HT-29 (cell line): ENCODE measurements at regions not wholly inside any gene's neighbourhood (a gene's known extent, or its start where the extent isn't known, plus 50 kb on each side); places are given as distances from the start of the nearest gene placed in this dataset.
"Not testable (repeated sequence)": the region's sequence is repeated elsewhere in the genome, so short reads cannot be mapped to it uniquely, and the experiment has no call there.

Source experiments
- DNase-seq: peaks from one replicate; pipeline ENCODE4 v3.0.0-alpha.2; 2015; ENCODE audit warnings: low spot score

DNA sequence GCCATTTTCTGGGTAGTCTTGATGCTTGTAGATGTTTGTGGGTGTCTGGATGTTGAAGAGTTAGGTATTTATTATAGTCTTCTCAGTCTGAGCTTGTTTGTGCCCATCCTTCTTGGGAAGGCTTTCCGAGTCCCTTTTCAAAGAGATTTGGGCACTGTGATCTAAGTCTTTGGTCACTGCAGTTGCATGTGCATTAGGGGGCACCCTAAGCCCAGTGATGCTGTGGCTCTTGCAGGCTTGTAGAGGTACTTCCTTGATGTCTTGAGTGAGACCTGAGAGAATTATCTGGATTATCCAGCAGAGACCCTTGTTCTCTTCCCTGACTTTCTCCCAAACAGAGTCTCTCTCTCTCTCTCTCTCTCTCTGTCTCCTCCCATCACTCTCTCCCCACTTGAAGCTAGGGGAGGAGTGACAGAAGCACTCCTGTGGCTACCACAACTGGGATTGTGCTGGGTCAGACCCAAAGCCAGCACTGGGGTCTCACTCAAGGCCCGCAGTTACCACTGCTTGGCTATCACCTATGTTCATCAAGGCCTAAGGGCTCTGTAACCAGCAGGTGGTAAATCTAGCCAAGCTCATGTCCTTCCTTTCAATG, 68.5 kb downstream of the TMCO5A start:
- DNase-seq: peak; percentile 81

DNA sequence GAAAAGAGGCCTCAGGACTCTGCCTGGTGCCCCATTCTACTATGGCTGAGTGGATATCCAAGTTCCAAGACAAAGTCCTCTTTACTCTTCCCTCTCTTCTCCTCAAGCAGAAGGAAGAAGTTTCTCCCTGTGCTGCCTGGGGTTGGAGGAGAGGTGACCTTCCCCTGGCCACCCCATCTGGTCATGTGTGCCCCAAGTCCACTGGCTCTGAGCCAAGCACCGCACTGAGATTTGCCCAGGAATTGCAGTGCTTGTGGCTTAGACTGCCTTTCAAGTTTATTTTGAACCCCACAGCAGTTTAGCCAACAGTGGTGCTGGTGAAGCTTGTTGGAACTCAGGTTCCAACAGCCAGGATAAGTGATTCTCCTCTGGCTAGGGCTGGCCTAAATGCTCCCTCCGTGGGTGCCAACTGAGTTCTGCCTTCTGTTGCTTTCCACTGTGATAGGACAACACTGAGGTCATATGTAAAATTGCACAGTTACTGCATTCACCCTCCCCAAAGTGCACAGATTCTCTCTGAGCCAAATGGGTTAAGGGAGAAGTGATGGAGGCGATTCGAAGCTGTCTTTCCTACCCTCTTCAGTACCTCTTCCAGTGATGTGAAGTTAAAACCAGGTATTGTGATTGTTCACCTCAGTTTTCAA, 69.9 kb downstream of the TMCO5A start:
- DNase-seq: no peak

DNA sequence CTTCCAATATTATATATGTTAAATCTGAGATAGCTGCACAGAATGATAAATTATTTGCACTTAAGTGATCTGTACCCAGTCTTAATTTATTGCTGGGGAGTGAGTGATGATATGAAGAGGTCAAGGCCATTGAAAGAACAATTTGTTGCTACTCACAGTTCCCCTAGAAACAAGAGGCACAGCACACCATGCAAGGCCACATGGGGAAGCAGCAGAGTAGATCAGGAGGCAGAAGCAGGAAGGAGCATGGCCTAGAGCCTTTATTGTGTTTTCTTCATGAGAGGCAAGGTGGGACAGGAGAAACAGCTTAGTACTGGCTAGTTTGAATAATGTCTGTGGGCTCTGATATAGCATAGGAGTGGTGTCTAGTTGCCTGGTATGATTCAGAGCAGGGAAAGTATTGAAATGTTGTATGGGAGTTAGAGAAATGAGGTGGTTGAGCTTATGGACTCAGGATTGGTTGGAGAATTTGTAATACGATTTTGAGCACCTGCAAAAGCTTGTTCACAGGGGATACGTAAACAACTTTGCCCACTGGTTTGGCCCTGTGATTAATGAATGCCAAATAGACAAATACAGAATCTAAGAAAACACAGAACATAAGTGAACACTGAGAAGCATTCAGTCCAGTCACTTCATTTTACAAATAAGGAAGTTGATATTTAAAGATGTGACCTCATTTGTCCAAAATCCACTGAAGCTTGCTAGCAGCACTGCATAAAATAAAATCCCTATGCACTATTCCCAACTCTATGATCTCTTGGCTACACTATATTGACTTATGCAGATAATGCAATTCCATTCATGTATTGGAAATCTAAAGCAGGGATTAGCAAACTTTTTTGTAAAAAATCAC, 71.7 kb downstream of the TMCO5A start:
- no peak for DNase-seq

DNA sequence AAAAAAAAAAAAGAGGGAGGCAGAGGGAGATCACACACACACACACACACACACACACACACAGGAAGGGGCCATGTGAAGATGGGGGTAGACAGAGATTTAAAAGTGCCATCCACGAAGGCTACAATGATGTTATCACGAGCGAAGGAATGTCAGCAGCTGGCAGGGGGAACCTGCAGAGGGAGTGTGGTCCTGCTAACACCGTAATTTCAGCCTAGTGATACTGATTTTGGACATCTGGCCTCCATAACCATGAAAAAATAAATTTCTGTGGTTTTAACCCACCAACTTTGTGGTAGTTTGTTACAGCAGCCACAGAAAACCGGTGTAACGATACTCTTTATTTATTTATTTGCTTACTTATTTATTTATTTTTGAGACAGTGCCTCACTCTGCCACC, 76.0 kb downstream of the TMCO5A start:
- DNase-seq: no peak

DNA sequence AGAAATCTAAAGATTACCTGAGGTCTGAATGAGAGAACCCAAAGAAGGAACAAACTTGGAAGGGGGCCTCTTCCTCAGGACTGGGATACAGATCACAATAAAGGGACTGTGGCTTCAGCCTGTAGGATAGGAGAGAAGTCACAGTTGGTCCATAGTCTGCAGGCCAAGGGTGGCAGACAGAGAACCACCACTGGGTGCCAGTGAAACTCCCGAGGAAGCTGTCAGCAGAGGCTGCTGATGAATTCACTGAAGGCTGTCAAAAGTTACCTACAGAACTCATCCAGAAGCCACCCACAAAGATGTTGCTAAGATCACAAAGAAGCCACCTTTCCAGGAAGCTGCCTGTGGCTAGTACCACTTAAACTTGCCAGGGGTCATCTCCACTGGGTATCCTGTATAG, 78.5 kb downstream of the TMCO5A start:
- peak; percentile 60 for DNase-seq

DNA sequence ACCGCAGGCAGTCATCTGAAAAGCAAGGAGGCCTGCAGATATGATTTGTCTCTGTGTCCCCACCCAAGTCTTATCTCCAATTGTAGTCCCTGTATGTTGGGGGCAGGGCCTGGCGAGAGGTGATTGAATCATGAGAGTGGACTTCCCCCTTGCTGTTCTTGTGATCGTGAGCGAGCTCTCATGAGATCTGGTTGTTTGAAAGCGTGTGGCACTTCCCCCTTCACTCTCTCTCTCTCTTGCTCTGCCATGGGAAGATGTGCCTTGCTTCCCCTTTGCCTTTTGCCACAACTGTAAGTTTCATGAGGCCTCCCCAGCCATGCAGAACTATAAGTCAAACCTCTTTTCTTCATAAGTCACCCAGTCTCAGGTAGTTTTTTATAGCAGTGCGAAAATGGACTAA, 83.3 kb downstream of the TMCO5A start:
- no peak for DNase-seq

DNA sequence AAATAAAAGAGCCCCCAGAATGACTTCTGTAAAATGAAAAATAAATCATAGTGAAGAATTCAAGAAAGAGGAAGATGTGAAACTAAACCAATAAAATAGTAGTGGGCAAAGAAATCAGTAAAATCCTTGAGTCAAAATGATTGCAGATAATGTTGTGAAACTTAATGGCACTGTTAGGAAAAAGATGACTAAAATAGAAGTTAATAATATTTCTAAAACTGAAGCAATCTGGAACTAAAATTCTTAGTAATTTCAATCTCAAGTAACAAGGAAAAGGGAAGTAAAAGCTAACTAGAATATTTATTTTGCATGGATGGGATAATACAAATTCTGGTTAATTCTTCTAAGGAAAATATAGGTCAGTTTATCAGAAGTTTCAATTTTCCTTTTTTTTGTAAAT, 84.6 kb downstream of the TMCO5A start:
- DNase-seq: no peak

DNA sequence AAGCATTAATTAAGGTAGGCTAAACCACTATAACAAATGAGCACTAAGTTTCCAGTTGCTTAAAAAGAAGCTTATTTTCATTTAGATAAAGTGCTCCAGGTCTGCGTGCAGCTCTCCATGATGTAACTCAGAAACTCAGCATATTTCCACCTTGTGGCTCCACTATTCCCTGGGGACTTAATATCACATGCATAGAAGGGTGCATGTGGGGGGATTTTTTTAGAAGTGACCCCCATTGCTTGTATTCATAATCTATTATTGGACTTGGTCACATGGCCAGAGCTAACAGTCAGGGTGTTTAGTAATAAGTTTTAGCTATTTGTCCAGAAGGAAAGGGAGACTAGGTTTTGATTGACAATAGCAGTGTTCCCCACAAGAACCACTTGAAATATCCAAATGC, 86.8 kb downstream of the TMCO5A start:
- no peak for DNase-seq

DNA sequence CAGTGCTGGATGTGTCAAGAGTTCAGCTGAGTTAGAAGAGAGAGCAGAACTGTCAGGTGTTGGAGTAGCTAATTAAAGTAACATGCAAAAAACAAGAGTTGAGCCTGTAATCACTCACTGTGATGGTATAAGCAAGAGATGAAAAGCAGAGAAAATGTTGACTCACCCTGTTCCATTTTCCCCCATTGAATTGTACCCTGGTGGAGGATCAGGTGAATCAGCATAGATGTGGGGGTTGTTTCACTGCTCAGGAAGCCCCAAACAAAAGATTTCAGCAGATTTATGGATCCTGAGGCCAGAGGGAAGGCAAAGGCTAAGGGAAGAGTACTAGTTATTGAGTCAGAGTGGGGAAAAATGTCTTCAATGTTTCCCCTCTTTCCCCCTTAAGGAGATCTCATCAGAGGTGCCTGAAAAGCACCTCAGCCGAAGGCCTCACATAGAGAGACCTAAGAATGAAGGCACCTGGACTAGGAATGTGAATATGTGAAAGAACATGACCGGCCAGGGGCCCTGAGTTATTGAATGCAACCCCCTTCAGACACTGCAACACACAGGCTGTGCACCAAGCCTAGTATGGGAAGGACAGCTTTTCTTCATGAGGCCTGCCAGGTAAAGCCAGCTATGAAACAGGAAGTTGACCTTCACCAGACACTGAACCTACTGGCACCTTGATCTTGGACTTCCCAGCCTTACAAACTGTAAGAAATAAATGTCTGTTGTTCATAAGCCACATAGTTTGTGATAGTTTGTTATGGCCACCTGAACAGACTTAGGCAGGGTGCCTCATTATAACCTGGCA, 90.1 kb downstream of the TMCO5A start:
- no peak for DNase-seq

DNA sequence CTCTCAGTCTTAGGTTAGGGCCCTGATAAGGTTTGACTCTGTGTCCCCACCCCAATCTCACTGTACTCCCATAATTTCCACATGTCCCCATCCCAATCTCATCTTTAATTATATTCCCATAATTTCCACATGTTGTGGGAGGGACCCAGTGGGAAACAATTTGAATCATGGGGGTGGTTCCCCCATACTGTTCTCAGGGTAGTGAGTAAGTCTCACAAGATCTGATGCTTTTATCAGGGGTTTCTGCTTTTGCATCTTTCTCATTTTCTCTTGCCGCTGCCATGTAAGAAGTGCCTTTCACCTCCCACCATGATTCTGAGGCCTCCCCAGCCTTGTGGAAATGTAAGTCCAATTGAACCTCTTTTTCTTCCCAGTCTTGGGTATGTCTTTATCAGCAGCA, 91.2 kb downstream of the TMCO5A start:
- DNase-seq: not testable (repeated sequence)

DNA sequence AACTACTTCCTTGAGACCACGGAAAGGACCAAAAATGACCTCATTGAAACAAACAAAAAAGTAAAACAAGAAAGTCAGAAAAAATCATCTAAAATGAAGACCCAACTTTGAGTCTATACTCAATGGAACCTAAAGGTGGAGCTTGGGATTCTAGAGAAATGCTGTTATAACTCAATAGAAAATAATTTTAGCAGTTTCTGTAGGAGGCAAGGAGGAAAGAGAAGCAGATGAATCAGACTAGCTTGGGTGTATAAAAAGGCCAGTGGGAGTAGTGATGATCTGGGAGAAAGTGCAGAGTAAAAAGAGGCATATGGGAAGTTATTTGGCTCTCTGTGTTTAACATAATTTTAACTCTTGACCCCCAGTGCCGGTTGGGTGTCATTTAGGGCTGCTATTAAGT, 94.4 kb downstream of the TMCO5A start:
- DNase-seq: no peak

DNA sequence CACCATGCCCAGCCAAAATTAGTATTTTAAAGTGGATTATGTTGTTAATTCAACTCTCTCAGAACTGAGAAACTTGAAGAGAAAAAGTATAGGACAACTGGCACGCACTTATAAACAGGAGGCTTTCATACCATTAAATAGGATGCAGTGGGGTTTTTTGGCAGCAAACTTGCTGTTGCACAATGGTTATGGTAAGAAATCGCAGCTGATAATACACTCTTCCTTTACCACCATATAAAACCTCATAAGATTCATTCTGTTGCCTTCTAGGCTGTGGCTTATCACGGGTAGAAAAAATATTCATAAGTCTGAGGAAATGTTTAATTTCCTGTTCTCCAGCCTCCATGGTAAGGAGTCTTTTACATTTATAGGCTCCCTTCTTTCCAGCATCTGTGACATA, 95.3 kb downstream of the TMCO5A start:
- no peak for DNase-seq

DNA sequence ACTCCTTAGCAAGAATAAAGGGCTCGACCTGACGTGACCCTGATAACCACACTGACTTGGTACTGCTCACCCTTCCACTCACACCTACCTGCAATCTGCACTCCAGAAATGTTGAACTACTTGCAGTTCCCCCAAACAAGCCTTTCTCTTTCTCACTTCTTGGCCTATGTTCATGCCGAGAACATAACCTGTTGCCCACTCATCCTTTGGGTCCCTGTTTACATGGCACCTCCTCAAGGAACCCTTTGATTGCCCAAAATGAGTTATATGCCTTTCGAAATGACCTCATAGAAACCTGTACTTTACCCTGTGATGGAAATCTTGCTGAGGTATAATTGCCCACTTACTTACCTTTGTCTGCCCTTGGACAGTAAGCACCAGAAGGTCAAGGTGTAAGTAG, 96.2 kb downstream of the TMCO5A start:
- DNase-seq: no peak

DNA sequence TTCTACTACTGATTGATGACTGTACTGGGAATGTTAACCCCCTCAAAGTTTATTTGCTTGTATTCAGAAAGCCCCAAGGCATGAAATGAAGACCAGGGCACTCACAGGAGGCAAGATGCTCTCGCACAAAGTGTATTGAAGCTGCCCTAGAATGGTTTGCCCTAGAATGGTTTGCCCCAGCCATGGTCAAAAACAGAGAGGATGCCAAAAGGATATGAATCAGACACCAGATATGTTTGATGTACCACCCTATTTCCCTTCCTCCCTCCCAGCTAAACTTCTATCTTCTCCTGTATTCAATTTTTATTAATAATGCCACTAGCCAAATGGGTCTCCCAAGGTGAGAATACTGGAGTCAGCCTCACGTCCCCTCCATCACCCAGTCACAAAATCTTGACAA, 101.3 kb downstream of the TMCO5A start:
- no peak for DNase-seq

DNA sequence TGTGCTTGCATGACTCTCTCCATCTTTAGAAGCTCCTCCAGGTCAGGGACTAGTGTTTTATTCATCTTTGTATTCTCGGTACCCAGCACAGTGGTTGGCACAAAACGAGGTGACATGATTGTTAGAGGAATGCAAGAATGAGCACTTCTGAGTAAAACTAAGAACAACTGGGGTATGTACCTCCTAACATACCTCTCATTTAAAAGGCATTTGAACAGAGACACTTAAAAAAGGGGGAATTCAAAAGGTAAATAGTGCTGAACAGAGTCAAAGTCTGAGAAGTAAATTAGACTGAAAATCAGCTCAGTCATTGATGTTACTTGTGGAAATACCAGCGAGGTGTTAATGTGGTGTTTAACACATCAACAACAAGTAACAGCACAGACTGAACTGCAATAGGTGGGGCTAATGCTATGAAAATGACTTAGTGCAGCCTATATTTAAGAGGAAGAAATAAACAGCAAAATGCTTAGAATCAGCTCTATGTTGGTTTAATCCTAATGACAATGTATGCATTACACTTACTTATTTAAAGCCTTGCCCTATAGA, 102.4 kb downstream of the TMCO5A start:
- no peak for DNase-seq

DNA sequence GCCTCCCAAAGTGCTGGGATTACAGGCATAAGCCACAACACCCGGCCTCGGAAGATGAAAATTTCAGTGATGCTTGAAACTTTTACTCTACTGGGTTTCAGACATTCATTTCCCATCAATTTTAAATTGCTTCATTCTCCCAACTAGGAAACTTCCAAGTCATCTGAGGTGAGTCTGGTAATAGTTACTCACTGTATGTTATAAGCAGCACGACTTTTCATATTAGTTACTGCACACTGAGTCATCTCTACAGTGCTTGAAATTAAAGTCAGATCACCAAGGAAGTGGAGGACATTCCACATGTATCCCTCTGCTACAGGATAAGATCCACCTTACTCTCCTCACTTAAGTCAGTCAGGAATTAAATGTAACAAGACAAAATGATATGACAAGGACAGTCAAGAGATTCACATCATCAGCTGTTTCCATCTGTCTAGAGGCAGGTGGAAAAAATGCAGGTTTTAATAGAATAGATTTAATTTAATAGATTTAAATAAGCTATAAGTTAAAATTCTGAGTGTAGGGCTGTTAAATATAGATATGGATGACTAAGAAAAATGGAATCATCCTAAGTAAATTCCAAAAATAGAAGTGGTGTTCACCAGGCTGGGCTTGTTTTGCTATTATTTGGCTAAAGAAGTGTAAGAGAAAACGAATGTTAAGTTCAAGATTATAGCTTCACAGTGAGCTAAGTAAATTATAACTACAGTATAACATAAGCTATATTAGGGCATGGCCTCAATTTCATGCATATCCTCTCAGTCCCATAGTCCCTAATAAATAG, 104.4 kb downstream of the TMCO5A start:
- no peak for DNase-seq

DNA sequence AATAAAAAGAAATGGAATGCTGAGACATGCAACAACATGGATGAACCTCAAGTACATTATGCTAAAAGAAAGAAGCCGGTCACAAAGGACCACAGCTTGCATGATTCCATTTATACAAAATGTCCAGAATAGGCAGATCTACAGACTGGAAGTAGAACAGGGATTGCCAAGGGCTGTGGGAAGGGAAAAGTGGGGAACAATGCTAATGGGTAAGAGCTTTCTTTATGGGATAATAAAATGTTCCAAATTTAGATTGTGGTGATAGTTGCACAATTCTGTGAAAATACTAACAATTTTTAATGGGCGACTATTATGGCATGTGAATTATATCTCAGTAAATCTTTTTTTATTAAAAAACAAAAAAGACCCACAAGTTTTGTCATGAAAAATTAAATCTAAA, 106.2 kb downstream of the TMCO5A start:
- DNase-seq: no peak

DNA sequence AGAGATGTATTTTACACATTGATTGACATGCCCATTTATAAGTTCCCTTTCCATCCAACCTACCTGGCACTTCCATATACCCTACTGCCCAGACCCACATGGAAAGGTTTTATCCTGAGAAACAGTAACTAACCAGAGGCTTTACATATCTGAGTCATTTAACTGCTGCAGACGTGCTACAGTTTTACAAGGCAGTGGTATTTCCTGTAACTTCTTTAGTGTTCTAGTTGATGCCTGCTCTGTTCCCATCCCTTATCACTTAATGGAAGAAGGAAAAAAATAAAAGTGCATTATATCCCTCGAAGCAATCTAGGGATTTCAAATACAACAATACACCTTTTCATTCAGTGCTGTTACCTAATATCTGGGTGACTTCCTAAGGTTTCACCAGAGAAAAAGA, 107.1 kb downstream of the TMCO5A start:
- peak; percentile 12 for DNase-seq

DNA sequence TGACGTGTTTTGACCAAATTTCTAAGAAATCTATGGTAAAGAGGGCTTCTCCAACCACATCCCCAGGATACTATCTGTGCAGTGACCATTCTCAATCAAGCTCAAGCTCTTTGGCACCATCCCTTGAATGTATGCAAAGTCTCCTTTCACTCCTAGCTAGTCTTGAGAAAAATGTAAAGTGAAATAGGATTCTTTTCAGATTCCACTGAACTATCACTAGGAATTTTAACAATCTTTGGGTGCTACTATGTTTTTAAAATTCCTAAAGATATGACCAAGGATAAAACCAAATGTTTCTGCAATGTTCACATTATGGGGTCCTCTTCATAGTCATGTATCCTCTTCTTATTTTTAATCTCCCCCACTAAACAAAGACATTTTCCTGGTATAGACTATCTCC, 107.8 kb downstream of the TMCO5A start:
- no peak for DNase-seq

DNA sequence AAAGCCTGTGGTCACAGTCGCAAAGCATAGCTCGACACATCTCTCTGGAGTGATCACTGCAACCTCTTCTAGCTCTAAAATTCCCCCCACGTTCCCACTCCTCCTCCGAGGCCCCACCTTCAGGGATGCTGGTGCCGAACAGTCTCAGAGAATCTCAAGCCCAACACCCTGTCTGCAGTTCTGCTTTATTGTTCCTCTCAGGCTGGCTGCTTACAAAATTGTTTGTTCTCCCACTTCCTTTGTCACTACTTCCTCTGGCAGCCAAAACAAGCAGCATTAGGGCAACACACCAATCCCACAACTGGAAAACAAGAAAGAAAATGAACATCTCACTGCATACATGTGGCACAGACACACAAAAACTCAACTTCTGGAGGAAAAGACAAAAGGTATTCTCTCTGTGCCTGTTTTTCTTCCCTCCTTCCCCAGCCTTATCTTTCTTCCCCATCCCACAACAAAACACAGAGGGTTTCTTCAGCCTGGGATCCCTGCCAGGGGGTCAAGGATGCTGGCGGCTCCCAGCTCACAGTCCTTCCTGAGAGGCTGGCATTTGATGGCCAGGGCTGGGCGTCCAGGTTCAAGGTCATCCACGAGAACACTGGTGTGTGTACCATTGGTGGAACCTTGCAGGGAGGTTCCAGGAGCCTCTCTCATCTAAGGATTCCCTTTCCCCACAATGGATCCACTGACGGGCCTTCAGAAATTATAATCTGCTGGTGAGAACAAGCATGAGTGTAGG, 108.4 kb downstream of the TMCO5A start:
- no peak for DNase-seq
